Fibroblast of lung (primary cell): ENCODE measurements at regions not wholly inside any gene's neighbourhood (a gene's known extent, or its start where the extent isn't known, plus 50 kb on each side); places are given as distances from the start of the nearest gene placed in this dataset.

Source experiments
- CTCF ChIP-seq, 2 donors: IDR thresholded peaks in 1 of 2; conservative IDR thresholded peaks in 1 of 2; 1 replicate in 1 of 2; 2 replicates in 1 of 2; pipeline ENCODE4 v1.5.1; 2011 to 2012; ENCODE audit warnings: low read length in 2 of 2, control low read depth in 1 of 2, inconsistent platforms in 1 of 2, low read depth in 1 of 2, mild to moderate bottlenecking in 1 of 2
- EZH2 ChIP-seq: IDR thresholded peaks from 2 replicates; pipeline ENCODE4 v1.5.1; 2012; ENCODE audit warnings: low read length, control low read depth, mild to moderate bottlenecking; ENCODE audit errors: missing control alignments

- TF ChIP-seq CTCF (conservative IDR thresholded peaks at IDR 0.05 in 1 of 2, IDR thresholded peaks at IDR 0.05 in 1 of 2; ENCODE audit: low read depth in 1 of 2, low read length in 2 of 2) (no peak), EZH2 (no peak)
Measured at GRCh38 chr1:188778578-188778977, 1699.1 kb downstream of the BRINP3 start.
